B cell (primary cell): ENCODE measurements at regions not wholly inside any gene's neighbourhood (a gene's known extent, or its start where the extent isn't known, plus 50 kb on each side); places are given as distances from the start of the nearest gene placed in this dataset.

Experiments
- ATAC-seq: fragments of 200-7000 bp; cut with Tn5 transposase; one replicate; pipeline ENCODE4 v1.10.0; 2021; ENCODE audit warnings: low read depth, mild to moderate bottlenecking, moderate number of reproducible peaks, moderate library complexity
- CTCF ChIA-PET: fragments of 350-600 bp; sonication (Branson Sonifier 250); formaldehyde crosslinking; loops from one replicate; lab custom pipeline; 2021; ENCODE audit warnings: antibody characterized with exemption, inconsistent platforms; lab: Charles Lee
- POLR2A ChIA-PET: fragments of 350-600 bp; sonication (Branson Sonifier 250); formaldehyde crosslinking; loops from one replicate; lab custom pipeline; 2021; ENCODE audit warnings: antibody characterized with exemption; lab: Charles Lee
- DNase-seq: peaks from one replicate; pipeline ENCODE4 v3.0.0; 2013
- H2AFZ ChIP-seq: 2 replicates; pipeline ENCODE4 v1.6.1; 2012; ENCODE audit warnings: mild to moderate bottlenecking, low read depth, low read length; ENCODE audit not compliant: insufficient read depth, poor library complexity, severe bottlenecking
- H3K27ac ChIP-seq, 2 donors: 1 replicate in 1 of 2; 2 replicates in 1 of 2; pipeline ENCODE4 v1.5.1; 2012 to 2013; ENCODE audit warnings: low read length in 2 of 2, mild to moderate bottlenecking in 2 of 2, moderate library complexity in 1 of 2
- H3K27me3 ChIP-seq, 4 experiments: fragments of 200-600 bp in 1 of 4; sonication (generic) in 1 of 4; replicated peaks in 1 of 4; 1 replicate in 2 of 4; 2 replicates in 2 of 4; pipeline versions ENCODE4 v1.6.1 to v1.7.0; 2013 to 2016; ENCODE audit warnings: low read length in 3 of 4, mild to moderate bottlenecking in 2 of 4, mixed read lengths in 1 of 4, moderate library complexity in 1 of 4; ENCODE audit not compliant: insufficient read depth in 4 of 4, control insufficient read depth in 3 of 4; ENCODE audit errors: control extremely low read depth in 1 of 4
- H3K36me3 ChIP-seq, 2 experiments: replicated peaks in 1 of 2; 1 replicate in 1 of 2; 2 replicates in 1 of 2; pipeline versions ENCODE4 v1.6.1 to v1.7.1; 2013; ENCODE audit warnings: low read length in 1 of 2; ENCODE audit not compliant: insufficient read depth in 2 of 2, control insufficient read depth in 1 of 2; ENCODE audit errors: control extremely low read depth in 1 of 2, extremely low read depth in 1 of 2
- H3K4me1 ChIP-seq, 2 donors: fragments of 200-600 bp in 1 of 2; sonication (generic) in 1 of 2; 1 replicate in 1 of 2; 2 replicates in 1 of 2; pipeline versions ENCODE4 v1.5.1 to v1.6.1; 2013 to 2017; ENCODE audit warnings: low read length in 2 of 2; ENCODE audit not compliant: control insufficient read depth in 2 of 2, insufficient read depth in 2 of 2
- H3K4me2 ChIP-seq: replicated peaks from 2 replicates; pipeline ENCODE3; 2012; ENCODE audit warnings: mild to moderate bottlenecking, low read depth, low read length; ENCODE audit not compliant: poor library complexity, severe bottlenecking
- H3K4me3 ChIP-seq, 5 experiments: fragments of 200-600 bp in 1 of 5; sonication (generic) in 1 of 5; 1 replicate in 3 of 5; 2 replicates in 2 of 5; pipeline versions ENCODE4 v1.5.1 to v1.7.0; 2011 to 2016; ENCODE audit warnings: low read length in 4 of 5, mild to moderate bottlenecking in 4 of 5, low read depth in 2 of 5, control low read depth in 1 of 5, moderate library complexity in 1 of 5; ENCODE audit not compliant: insufficient read depth in 1 of 5; ENCODE audit errors: control extremely low read depth in 1 of 5, extremely low read depth in 1 of 5
- H3K79me2 ChIP-seq: fragments of 200-600 bp; sonication (generic); one replicate; pipeline ENCODE4 v1.6.0; 2016; ENCODE audit warnings: low read length; ENCODE audit not compliant: control insufficient read depth, insufficient read depth
- H3K9ac ChIP-seq: fragments of 200-600 bp; sonication (generic); 2 replicates; pipeline ENCODE4 v1.6.1; 2017; ENCODE audit warnings: mild to moderate bottlenecking, low read length, moderate library complexity
- H3K9me3 ChIP-seq, 3 donors: one replicate each; pipeline versions ENCODE4 v1.6.1 to v1.7.1; 2013; ENCODE audit warnings: low read length in 2 of 3; ENCODE audit not compliant: control insufficient read depth in 2 of 3, insufficient read depth in 1 of 3; ENCODE audit errors: control extremely low read depth in 1 of 3
- H4K20me1 ChIP-seq: 2 replicates; pipeline ENCODE4 v1.6.0; 2012; ENCODE audit warnings: mild to moderate bottlenecking, low read length; ENCODE audit not compliant: insufficient read depth, control insufficient read depth, poor library complexity, severe bottlenecking
- H3K27ac Mint-ChIP-seq: one replicate; pipeline ENCODE4 v1.8.0; 2021; ENCODE audit warnings: mixed read lengths
- H3K27me3 Mint-ChIP-seq: one replicate; pipeline ENCODE4 v1.8.0; 2021; ENCODE audit warnings: mixed read lengths
- H3K4me1 Mint-ChIP-seq: one replicate; pipeline ENCODE4 v1.8.0; 2021; ENCODE audit warnings: mixed read lengths
- H3K4me3 Mint-ChIP-seq: one replicate; pipeline ENCODE4 v1.8.0; 2021; ENCODE audit warnings: mixed read lengths
- H3K9me3 Mint-ChIP-seq: one replicate; pipeline ENCODE4 v1.8.0; 2022; ENCODE audit warnings: mixed read lengths; ENCODE audit not compliant: insufficient read depth
- CTCF ChIP-seq: fragments of 200-600 bp; IDR thresholded peaks from one replicate; pipeline ENCODE4 v1.8.0; 2022; ENCODE audit warnings: antibody characterized with exemption, mild to moderate bottlenecking
- EZH2 ChIP-seq: IDR thresholded peaks from 2 replicates; pipeline ENCODE4 v1.6.1; 2012; ENCODE audit warnings: borderline replicate concordance, low read depth, mild to moderate bottlenecking, moderate library complexity, low read length; ENCODE audit not compliant: insufficient read depth, poor library complexity, severe bottlenecking
- WGBS: methylation state at CpG from one replicate; pipeline ENCODE4 v1.1.5; 2013; ENCODE audit warnings: missing lambda C conversion rate; ENCODE audit not compliant: insufficient coverage; 5-methylcytosine and 5-hydroxymethylcytosine counted together
- intact Hi-C: fragments of 100-400 bp; cut with micrococcal nuclease; formaldehyde crosslinking; loops from one replicate; pipeline ENCODE4 v1.10.0; 2022

GRCh38 chr3:168267179-168267578 lies 171.5 kb upstream of the GOLIM4 start:
- CTCF ChIA-PET, result no interaction called here
- ATAC-seq, result no peak

GRCh38 chr3:168266335-168266734 lies 170.6 kb upstream of the GOLIM4 start:
- WGBS, result 93% methylated on average over 7 of the region's 7 CpGs
- CTCF ChIA-PET, result no interaction called here
- Histone ChIP-seq H4K20me1 (no peaks in the 10 kb centered on the region), H3K4me2 (no peak overlapping the region), H3K27me3 (no peaks in the 10 kb centered on the region), H3K4me3 (no peak overlapping the region), H3K36me3 (no peaks in the 10 kb centered on the region), H3K9me3 (no peaks in the 10 kb centered on the region), H3K9ac (no peak overlapping the region), H3K79me2 (no peaks in the 10 kb centered on the region), H2AFZ (no peak overlapping the region), H3K27ac (no peak overlapping the region), H3K4me1 (no peaks in the 10 kb centered on the region)
- Mint-ChIP-seq H3K9me3 (no peaks in the 10 kb centered on the region), H3K27ac (no peak overlapping the region), H3K27me3 (peaks cover 4% of the 10 kb centered on the region), H3K4me1 (no peaks in the 10 kb centered on the region), H3K4me3 (no peak overlapping the region)
- TF ChIP-seq EZH2 (no peak), CTCF (no peak)
- POLR2A ChIA-PET, result no interaction called here
- intact Hi-C loops, result no loop called here
- DNase-seq, result no peak
- no peak for ATAC-seq

More at GRCh38 chr3:168267179-168267578, 171.5 kb upstream of the GOLIM4 start:
- no peaks in the 10 kb centered on the region for H3K9me3 Mint-ChIP-seq
- no peak overlapping the region for H3K9ac ChIP-seq
- POLR2A ChIA-PET, result no interaction called here
- no peak overlapping the region for H3K27ac ChIP-seq
- H4K20me1 ChIP-seq, result no peaks in the 10 kb centered on the region
- no peak for TF ChIP-seq CTCF
- TF ChIP-seq EZH2, result no peak
- H3K4me3 ChIP-seq, result no peak overlapping the region
- no peak overlapping the region for H2AFZ ChIP-seq
- DNase-seq, result no peak
- H3K27me3 ChIP-seq, result no peaks in the 10 kb centered on the region
- intact Hi-C loops, result no loop called here
- no peaks in the 10 kb centered on the region for H3K4me1 ChIP-seq
- H3K4me3 Mint-ChIP-seq, result no peak overlapping the region
- H3K9me3 ChIP-seq, result no peaks in the 10 kb centered on the region
- H3K79me2 ChIP-seq, result no peaks in the 10 kb centered on the region
- no peak overlapping the region for H3K4me2 ChIP-seq
- H3K27ac Mint-ChIP-seq, result no peak overlapping the region
- H3K36me3 ChIP-seq, result no peaks in the 10 kb centered on the region
- WGBS, result no CpG with 5 or more reads among the region's 1 CpG
- H3K27me3 Mint-ChIP-seq, result peaks cover 4% of the 10 kb centered on the region
- no peaks in the 10 kb centered on the region for H3K4me1 Mint-ChIP-seq
